ENCODE measurements at regions not wholly inside any gene's neighbourhood (a gene's known extent, or its start where the extent isn't known, plus 50 kb on each side); places are given as distances from the start of the nearest gene placed in this dataset.

- no peak overlapping the region for H3K4me3 ChIP-seq (IDR thresholded peaks at IDR 0.05; ENCODE audit: insufficient read depth, low read depth, low read length)
- H4K20me1 ChIP-seq (ENCODE audit: insufficient read depth) = no peaks in the 10 kb centered on the region
- H3K4me2 ChIP-seq = no peak overlapping the region
- no peaks in the 10 kb centered on the region for H3K36me3 ChIP-seq (ENCODE audit: insufficient read depth)
- TF ChIP-seq CTCF (conservative IDR thresholded peaks at IDR 0.05; ENCODE audit: low read depth, low read length) = no peak
- no peak overlapping the region for H2AFZ ChIP-seq (ENCODE audit: low read depth)
- H3K4me1 ChIP-seq (ENCODE audit: low read depth, poor library complexity, severe bottlenecking) = no peaks in the 10 kb centered on the region
- no peaks in the 10 kb centered on the region for H3K79me2 ChIP-seq (ENCODE audit: insufficient read depth, low read depth)
- no peak overlapping the region for H3K9ac ChIP-seq
- H3K27me3 ChIP-seq (ENCODE audit: insufficient read depth, low read depth) = no peaks in the 10 kb centered on the region
- H3K27ac ChIP-seq = no peak overlapping the region
Measured at GRCh38 chr15:96992817-96993216, 662.3 kb downstream of the NR2F2 start.

GRCh38 chr15:96997538-96997937 lies 667.0 kb downstream of the NR2F2 start:
- H3K4me1 ChIP-seq (ENCODE audit: low read depth, poor library complexity, severe bottlenecking) = no peaks in the 10 kb centered on the region
- no peaks in the 10 kb centered on the region for H3K79me2 ChIP-seq (ENCODE audit: insufficient read depth, low read depth)
- TF ChIP-seq CTCF (conservative IDR thresholded peaks at IDR 0.05; ENCODE audit: low read depth, low read length) = no peak
- no peak overlapping the region for H3K9ac ChIP-seq
- no peaks in the 10 kb centered on the region for H4K20me1 ChIP-seq (ENCODE audit: insufficient read depth)
- H3K27ac ChIP-seq = no peak overlapping the region
- no peak overlapping the region for H2AFZ ChIP-seq (ENCODE audit: low read depth)
- H3K4me3 ChIP-seq (IDR thresholded peaks at IDR 0.05; ENCODE audit: insufficient read depth, low read depth, low read length) = no peak overlapping the region
- H3K4me2 ChIP-seq = no peak overlapping the region
- H3K27me3 ChIP-seq (ENCODE audit: insufficient read depth, low read depth) = no peaks in the 10 kb centered on the region
- no peaks in the 10 kb centered on the region for H3K36me3 ChIP-seq (ENCODE audit: insufficient read depth)

GRCh38 chr15:97009031-97009431 lies 678.5 kb downstream of the NR2F2 start:
- Histone ChIP-seq H4K20me1 (ENCODE audit: insufficient read depth) (no peaks in the 10 kb centered on the region), H2AFZ (ENCODE audit: low read depth) (no peak overlapping the region), H3K27ac (no peak overlapping the region), H3K4me2 (no peak overlapping the region), H3K4me3 (IDR thresholded peaks at IDR 0.05; ENCODE audit: insufficient read depth, low read depth, low read length) (no peak overlapping the region), H3K9ac (no peak overlapping the region), H3K36me3 (ENCODE audit: insufficient read depth) (no peaks in the 10 kb centered on the region), H3K27me3 (ENCODE audit: insufficient read depth, low read depth) (no peaks in the 10 kb centered on the region), H3K79me2 (ENCODE audit: insufficient read depth, low read depth) (no peaks in the 10 kb centered on the region), H3K4me1 (ENCODE audit: low read depth, poor library complexity, severe bottlenecking) (no peaks in the 10 kb centered on the region)
- no peak for TF ChIP-seq CTCF (conservative IDR thresholded peaks at IDR 0.05; ENCODE audit: low read depth, low read length)

GRCh38 chr15:97012986-97013385 lies 682.5 kb downstream of the NR2F2 start:
- Histone ChIP-seq H3K36me3 (ENCODE audit: insufficient read depth) (no peaks in the 10 kb centered on the region), H3K79me2 (ENCODE audit: insufficient read depth, low read depth) (no peaks in the 10 kb centered on the region), H3K27ac (no peak overlapping the region), H3K27me3 (ENCODE audit: insufficient read depth, low read depth) (no peaks in the 10 kb centered on the region), H2AFZ (ENCODE audit: low read depth) (no peak overlapping the region), H3K4me3 (IDR thresholded peaks at IDR 0.05; ENCODE audit: insufficient read depth, low read depth, low read length) (no peak overlapping the region), H3K9ac (no peak overlapping the region), H3K4me2 (no peak overlapping the region), H3K4me1 (ENCODE audit: low read depth, poor library complexity, severe bottlenecking) (no peaks in the 10 kb centered on the region), H4K20me1 (ENCODE audit: insufficient read depth) (no peaks in the 10 kb centered on the region)
- no peak for TF ChIP-seq CTCF (conservative IDR thresholded peaks at IDR 0.05; ENCODE audit: low read depth, low read length)

GRCh38 chr15:97013491-97013890 lies 683.0 kb downstream of the NR2F2 start:
- Histone ChIP-seq H3K4me1 (ENCODE audit: low read depth, poor library complexity, severe bottlenecking) (no peaks in the 10 kb centered on the region), H3K9ac (no peak overlapping the region), H3K27ac (no peak overlapping the region), H3K79me2 (ENCODE audit: insufficient read depth, low read depth) (no peaks in the 10 kb centered on the region), H4K20me1 (ENCODE audit: insufficient read depth) (no peaks in the 10 kb centered on the region), H3K27me3 (ENCODE audit: insufficient read depth, low read depth) (no peaks in the 10 kb centered on the region), H2AFZ (ENCODE audit: low read depth) (no peak overlapping the region), H3K4me2 (no peak overlapping the region), H3K36me3 (ENCODE audit: insufficient read depth) (no peaks in the 10 kb centered on the region), H3K4me3 (IDR thresholded peaks at IDR 0.05; ENCODE audit: insufficient read depth, low read depth, low read length) (no peak overlapping the region)
- TF ChIP-seq CTCF (conservative IDR thresholded peaks at IDR 0.05; ENCODE audit: low read depth, low read length) = no peak

Data from KMS-11 (cell line).